Activated T-cell treated with anti-CD3 and anti-CD28 coated beads, Interleukin-2, amount 50 U/mL, for 24 hours (primary cell): ENCODE measurements at regions not wholly inside any gene's neighbourhood (a gene's known extent, or its start where the extent isn't known, plus 50 kb on each side); places are given as distances from the start of the nearest gene placed in this dataset.
A peak's percentile ranks its signal among the peaks of the same experiment; 100 is the strongest.

Source experiments
- DNase-seq: peaks from one replicate; pipeline ENCODE4 v3.0.0-alpha.2; 2020
- H3K27ac Mint-ChIP-seq: 2 replicates; pipeline ENCODE4 v1.8.0; 2020; ENCODE audit warnings: mild to moderate bottlenecking, mixed read lengths
- H3K27me3 Mint-ChIP-seq: 2 replicates; pipeline ENCODE4 v1.8.0; 2020; ENCODE audit warnings: mixed read lengths
- H3K36me3 Mint-ChIP-seq: 2 replicates; pipeline ENCODE4 v1.8.0; 2020; ENCODE audit warnings: low read depth, mixed read lengths
- H3K4me1 Mint-ChIP-seq: 2 replicates; pipeline ENCODE4 v1.8.0; 2020; ENCODE audit warnings: low read depth, mixed read lengths
- H3K4me3 Mint-ChIP-seq: 2 replicates; pipeline ENCODE4 v1.8.0; 2020; ENCODE audit warnings: mild to moderate bottlenecking, moderate library complexity, mixed read lengths
- H3K9me3 Mint-ChIP-seq: 2 replicates; pipeline ENCODE4 v1.8.0; 2020; ENCODE audit warnings: mixed read lengths

DNA sequence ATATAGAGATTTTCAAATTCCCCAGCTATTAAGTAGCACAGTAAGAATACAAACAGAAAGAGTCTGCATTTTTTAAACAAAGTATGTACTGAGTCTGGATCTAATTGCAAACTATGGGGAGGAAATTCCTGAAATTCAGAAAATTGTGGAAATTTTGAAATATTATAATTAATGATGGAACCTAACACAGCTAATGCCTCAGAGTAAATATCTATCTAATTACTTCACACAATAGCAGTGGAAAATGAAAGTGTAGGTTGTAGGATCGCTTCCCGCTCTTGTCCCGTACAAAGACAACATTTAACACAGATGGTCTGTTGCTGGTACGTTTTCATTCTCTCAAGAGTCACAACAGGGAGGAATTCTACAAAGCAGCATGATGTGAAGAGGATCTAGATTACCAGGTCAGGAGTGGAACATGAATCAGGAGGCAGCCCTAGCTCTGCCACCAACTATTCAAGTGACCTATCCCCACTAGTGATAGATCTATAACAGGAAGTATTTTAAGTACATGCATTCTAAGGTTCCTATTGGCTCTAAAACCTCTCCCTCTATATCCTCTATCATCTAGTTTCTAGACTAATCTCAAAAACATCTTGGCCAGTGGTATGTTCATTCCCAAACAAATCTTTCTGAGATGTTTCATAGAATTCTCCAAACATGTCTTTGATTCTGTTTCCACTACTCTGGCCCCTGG lies 58.9 kb upstream of the GRAMD2B start:
- Mint-ChIP-seq H3K27me3 (no peaks in the 10 kb centered on the region), H3K4me1 (peaks cover 4% of the 10 kb centered on the region), H3K9me3 (no peaks in the 10 kb centered on the region), H3K36me3 (no peaks in the 10 kb centered on the region), H3K4me3 (no peak overlapping the region), H3K27ac (no peak overlapping the region)
- DNase-seq: no peak

DNA sequence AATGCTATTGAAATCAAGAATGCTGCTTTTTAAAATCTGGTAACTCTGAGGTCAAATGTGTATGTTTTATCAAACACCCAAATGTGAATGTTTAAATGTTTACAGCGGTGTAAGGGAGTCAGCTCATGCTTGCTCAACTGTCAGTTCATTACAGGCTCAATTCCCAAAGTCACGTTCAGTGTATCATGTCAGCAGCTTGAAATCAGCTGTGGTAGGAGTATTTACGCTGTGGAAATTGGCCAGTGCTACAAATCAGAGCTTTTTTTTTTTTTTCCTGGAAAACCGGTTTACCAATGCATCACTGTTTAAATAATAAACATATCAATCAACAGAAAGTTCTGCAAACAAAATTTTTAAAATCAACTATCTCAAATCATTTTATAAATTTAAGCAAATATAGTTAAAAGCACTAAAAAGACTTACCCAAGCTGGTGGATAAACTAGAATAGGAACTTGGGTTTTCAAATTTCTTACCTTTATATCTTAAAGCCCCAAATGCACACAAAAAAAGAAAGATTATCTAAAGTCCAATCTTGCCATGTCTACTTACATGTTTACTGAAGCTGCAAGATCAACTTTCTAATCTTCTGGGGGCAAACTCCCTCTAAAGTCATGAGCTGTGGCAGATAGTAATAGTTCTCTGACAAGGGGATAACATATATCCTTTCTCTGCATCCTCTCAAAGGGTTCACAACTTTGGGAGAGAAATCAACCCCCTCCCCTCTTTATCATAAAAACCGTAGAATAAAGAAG lies 57.6 kb upstream of the GRAMD2B start:
- no peak for DNase-seq
- Mint-ChIP-seq H3K36me3 (no peaks in the 10 kb centered on the region), H3K27ac (no peak overlapping the region), H3K4me1 (peaks cover 4% of the 10 kb centered on the region), H3K27me3 (no peaks in the 10 kb centered on the region), H3K9me3 (no peaks in the 10 kb centered on the region), H3K4me3 (no peak overlapping the region)

DNA sequence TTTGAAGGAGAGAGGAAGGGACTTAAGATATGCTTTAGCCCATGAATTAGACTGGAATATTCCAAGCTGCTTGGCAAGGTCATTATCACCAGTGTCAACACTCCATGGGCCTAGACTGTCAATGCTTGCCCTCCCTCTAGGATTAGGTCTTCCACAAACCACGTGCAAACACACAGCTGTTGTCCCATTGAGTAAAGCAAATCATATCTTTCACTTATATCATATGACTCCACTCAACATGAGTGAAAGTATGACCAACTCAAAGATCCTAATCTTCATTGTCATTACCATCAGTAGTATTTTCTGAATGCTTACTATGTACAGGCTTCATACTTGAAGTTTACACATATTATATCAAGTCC lies 57.0 kb upstream of the GRAMD2B start:
- H3K4me1 Mint-ChIP-seq: peaks cover 4% of the 10 kb centered on the region
- H3K4me3 Mint-ChIP-seq: no peak overlapping the region
- H3K27ac Mint-ChIP-seq: no peak overlapping the region
- DNase-seq: no peak
- no peaks in the 10 kb centered on the region for H3K36me3 Mint-ChIP-seq
- no peaks in the 10 kb centered on the region for H3K27me3 Mint-ChIP-seq
- no peaks in the 10 kb centered on the region for H3K9me3 Mint-ChIP-seq

DNA sequence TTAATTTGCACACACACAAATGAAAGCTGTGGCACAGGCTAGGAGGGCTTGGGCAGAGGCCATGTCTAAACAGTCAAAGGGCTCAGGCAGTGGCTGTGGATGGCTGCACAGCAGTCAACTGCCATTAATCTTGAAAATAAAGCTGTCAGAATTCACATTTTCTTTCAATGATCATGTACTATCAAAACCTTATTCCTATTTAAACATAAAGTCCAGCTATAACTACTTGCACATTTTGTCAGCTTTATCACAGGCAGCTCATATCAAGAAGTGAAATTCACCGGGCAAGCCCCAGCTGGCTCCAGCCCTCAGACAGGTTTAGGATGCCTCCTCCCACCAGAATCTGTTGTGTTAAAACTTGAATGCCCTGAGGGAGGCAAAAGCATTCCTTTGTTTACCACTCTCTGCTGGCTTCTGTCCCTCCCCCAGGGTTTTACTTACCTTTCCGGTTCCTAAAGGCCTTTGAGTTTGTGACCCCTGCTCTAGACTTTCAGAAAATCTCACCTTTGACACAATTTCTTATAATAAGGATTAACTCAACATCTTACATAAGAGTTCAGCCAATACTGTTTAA lies 54.9 kb upstream of the GRAMD2B start:
- H3K27me3 Mint-ChIP-seq: no peaks in the 10 kb centered on the region
- DNase-seq: no peak
- no peaks in the 10 kb centered on the region for H3K9me3 Mint-ChIP-seq
- peaks cover 8% of the 10 kb centered on the region for H3K4me1 Mint-ChIP-seq
- no peak overlapping the region for H3K4me3 Mint-ChIP-seq
- no peaks in the 10 kb centered on the region for H3K36me3 Mint-ChIP-seq
- H3K27ac Mint-ChIP-seq: no peak overlapping the region

DNA sequence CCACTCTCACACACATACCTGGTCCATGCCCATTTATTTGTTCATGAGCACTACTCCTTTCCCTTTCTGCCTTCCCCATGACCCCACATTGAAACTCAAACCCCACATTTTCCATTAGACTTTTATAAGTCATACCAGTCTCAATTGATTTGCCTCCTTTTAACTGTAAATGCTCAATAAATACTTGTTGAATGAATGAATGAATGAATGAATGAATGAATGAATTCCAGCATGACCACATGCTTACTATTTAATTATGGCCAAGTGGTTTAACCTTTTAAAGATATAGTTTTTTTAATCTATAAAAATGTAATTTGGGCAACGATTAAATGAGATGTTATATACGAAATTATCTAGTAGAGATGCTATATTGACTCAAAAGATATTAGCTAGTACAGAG lies 54.1 kb upstream of the GRAMD2B start:
- no peaks in the 10 kb centered on the region for H3K27me3 Mint-ChIP-seq
- no peak overlapping the region for H3K4me3 Mint-ChIP-seq
- H3K4me1 Mint-ChIP-seq: peaks cover 14% of the 10 kb centered on the region
- no peaks in the 10 kb centered on the region for H3K9me3 Mint-ChIP-seq
- no peak for DNase-seq
- no peak overlapping the region for H3K27ac Mint-ChIP-seq
- no peaks in the 10 kb centered on the region for H3K36me3 Mint-ChIP-seq

DNA sequence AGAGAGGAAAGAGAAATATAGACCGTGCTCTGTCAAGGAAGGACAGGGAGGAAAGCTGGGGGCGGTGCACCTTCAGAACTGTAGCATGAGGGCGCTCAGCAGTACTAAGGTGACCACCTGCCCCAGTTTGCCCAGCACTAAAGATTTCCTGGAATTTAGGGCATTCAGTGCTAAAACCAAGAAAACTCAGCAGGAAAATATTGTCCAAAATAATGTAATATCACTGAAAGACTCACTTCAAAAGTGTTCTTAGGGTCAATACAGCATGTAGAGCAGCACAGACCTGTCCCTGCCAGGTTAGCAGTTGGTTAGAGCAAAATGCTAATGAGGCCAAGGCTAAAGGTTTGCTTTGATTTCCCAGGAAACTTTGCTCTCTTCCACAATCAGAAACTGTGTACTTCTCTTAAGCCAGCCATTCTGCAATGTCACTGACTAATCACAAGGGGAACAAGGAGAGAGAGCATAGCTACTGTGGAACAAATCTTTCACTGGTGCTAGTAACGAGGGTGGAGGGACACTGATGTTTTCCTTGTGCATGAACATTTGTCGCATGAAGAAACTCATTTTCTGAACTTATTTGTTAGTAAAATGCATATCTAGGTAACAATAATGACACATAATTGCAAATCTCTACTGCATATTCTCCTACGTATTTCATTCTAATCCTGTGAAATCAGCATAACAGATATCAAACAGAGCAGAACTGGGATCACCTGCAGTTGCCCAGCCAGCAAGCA lies 53.0 kb upstream of the GRAMD2B start:
- H3K9me3 Mint-ChIP-seq: no peaks in the 10 kb centered on the region
- no peaks in the 10 kb centered on the region for H3K27me3 Mint-ChIP-seq
- H3K4me3 Mint-ChIP-seq: no peak overlapping the region
- H3K36me3 Mint-ChIP-seq: no peaks in the 10 kb centered on the region
- H3K27ac Mint-ChIP-seq: no peak overlapping the region
- DNase-seq: no peak
- H3K4me1 Mint-ChIP-seq: peaks cover 19% of the 10 kb centered on the region

DNA sequence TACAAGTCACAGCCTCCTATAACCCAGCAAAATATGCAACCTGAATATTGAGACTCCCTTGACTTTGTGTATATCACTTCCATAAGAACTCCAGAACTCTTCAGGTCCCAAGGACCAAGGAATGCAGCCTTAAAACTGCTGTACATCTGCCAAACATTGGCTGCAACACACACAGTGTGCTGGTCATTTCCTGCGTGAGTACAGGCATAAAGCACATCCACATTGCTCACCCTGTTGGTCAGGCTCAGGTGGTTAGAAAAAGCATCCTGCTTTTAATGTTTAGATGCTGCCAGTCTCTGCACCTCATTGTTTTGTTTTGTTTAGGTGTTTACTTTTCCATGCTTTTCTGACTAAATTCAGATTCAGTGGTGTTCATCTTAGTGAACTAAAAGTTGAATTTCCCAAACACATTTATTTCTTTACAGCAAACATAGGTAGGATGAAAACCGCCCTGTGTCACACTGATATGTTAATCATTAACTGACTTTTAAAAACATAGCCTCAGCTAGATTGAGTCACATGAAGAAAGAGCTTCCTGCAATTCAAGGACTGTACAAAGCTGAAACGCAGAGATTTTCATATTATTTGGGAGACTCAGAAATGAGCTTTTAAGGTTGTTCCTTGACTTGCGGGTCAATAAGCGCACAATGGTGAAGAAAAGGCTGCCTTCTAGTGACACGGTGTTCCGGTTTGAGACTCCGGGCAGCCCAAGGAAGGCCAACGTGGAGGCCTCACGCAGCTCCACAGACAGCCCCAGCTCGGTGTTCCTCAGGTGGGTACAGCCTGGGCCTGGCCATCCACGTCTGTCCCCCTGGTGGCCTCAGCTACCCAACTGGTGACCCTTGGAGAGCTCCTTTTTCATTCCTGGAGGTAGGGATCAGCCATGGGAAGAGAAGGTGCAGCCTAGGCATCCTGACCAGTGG lies 52.2 kb upstream of the GRAMD2B start:
- peaks cover 19% of the 10 kb centered on the region for H3K4me1 Mint-ChIP-seq
- H3K9me3 Mint-ChIP-seq: no peaks in the 10 kb centered on the region
- no peak overlapping the region for H3K4me3 Mint-ChIP-seq
- H3K27ac Mint-ChIP-seq: no peak overlapping the region
- DNase-seq: no peak
- H3K36me3 Mint-ChIP-seq: no peaks in the 10 kb centered on the region
- no peaks in the 10 kb centered on the region for H3K27me3 Mint-ChIP-seq

DNA sequence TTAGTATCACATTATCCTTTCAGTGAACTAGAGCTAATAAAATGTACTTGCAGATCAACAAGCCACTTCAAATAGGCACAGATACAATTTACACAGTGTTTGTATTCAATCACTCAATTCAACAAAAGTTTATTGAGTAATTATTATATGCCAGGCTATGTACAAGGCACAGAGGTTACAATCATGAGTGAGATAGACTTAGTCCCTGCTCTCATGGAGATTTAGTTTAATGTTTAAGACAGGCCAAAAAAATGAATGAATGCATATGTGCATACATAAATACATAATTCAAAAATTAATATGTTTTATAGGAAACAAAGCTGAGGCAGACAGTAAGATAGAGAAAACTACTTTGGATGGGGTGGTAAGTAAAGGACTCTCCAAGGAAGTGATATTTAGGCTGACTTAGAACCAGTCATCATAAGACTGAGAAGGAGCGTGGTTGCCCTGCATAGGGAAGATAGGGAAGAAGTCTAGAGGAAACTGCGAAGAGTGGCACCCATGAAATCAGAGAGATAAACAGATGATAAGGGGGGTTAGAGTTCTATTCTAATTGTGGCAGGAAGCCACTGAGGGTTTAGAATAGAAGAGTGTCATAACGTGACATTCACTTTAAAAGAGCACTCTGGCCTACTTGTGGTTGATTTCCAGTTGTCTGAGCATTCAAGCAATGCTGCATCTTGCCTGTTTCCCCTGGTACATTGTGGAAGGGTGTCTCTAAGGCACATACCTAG lies 49.7 kb upstream of the GRAMD2B start:
- Mint-ChIP-seq H3K27me3 (no peaks in the 10 kb centered on the region), H3K4me3 (no peak overlapping the region), H3K9me3 (no peaks in the 10 kb centered on the region), H3K27ac (peak overlapping the region; percentile 31), H3K36me3 (no peaks in the 10 kb centered on the region), H3K4me1 (peaks cover 17% of the 10 kb centered on the region)
- DNase-seq: no peak
